ENCODE measurements at regions not wholly inside any gene's neighbourhood (a gene's known extent, or its start where the extent isn't known, plus 50 kb on each side); places are given as distances from the start of the nearest gene placed in this dataset. TPM values are rescaled to one million over a fixed set of nuclear protein-coding genes. Genes with fewer than 3 reads are reported as not detected.
"Not testable (repeated sequence)": the region's sequence is repeated elsewhere in the genome, so short reads cannot be mapped to it uniquely, and the experiment has no call there.

- not testable (repeated sequence) for DNase-seq (ENCODE audit: low read depth in 2 of 3, low spot score in 2 of 3)
These were observed 277.0 kb downstream of the CCT8L2 start for GRCh38 chr22:16315565-16315964.

Small RNA genes lying in the stretch of these regions (small RNA-seq; reads per million reads assigned to genes)
- not detected for gene AC137499.1
